ENCODE measurements at regions not wholly inside any gene's neighbourhood (a gene's known extent, or its start where the extent isn't known, plus 50 kb on each side); places are given as distances from the start of the nearest gene placed in this dataset.

DNA sequence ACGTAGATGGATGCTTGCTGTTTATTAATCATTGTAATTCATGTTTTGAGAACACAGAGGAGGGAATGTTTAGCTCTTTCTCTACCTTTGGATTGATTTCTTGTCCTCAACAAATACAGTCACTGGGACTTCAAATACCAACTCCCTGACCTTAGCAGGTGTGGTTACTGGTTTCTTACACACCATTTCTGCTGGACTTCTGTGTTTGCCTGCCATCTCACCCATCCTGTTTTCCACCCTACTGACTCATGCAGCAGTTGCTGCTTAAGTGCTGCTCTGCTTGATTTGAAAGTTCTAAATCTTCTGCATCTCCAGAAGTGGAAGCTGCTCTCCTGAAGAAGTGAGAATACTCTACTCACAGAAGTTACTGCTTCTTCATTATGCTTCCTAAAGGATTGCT, 170.3 kb downstream of the ZPLD1 start (continued):
- TF ChIP-seq, protein P1, sequence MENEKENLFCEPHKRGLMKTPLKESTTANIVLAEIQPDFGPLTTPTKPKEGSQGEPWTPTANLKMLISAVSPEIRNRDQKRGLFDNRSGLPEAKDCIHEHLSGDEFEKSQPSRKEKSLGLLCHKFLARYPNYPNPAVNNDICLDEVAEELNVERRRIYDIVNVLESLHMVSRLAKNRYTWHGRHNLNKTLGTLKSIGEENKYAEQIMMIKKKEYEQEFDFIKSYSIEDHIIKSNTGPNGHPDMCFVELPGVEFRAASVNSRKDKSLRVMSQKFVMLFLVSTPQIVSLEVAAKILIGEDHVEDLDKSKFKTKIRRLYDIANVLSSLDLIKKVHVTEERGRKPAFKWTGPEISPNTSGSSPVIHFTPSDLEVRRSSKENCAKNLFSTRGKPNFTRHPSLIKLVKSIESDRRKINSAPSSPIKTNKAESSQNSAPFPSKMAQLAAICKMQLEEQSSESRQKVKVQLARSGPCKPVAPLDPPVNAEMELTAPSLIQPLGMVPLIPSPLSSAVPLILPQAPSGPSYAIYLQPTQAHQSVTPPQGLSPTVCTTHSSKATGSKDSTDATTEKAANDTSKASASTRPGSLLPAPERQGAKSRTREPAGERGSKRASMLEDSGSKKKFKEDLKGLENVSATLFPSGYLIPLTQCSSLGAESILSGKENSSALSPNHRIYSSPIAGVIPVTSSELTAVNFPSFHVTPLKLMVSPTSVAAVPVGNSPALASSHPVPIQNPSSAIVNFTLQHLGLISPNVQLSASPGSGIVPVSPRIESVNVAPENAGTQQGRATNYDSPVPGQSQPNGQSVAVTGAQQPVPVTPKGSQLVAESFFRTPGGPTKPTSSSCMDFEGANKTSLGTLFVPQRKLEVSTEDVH (IDR thresholded peaks at IDR 0.05; ENCODE audit: low read depth, partially characterized antibody): no peak

DNA sequence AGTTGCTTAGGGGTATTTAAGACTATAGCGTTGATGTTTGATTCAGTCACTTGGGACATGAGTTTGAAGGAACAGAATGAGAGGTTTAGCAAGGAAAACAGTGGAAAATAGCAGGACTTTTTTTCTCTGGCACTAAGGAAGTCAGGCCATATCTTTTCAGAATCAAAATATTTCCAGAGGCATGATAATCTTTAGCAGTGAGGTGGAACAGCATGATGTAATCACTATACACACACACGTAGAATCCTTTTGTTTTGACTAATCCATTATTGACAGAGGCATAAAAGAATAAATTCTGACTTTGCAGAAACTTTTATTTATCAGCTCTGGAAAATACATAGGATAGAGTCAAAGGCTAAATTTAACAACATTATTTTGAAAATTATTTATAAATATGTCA, 174.1 kb downstream of the ZPLD1 start:
- no TSS peak for BruUV-seq (replicated peaks)
- no peak for DNase-seq (ENCODE audit: low read depth, low spot score)
- POLR2A ChIA-PET: no interaction called here

More for the DNA sequence above, 174.1 kb downstream of the ZPLD1 start:
- CTCF ChIA-PET: no interaction called here
- Histone ChIP-seq H3K27ac (ENCODE audit: control insufficient read depth, insufficient read depth) (no peak overlapping the region), H3K4me2 (ENCODE audit: control insufficient read depth, insufficient read depth) (no peak overlapping the region), H3K9ac (ENCODE audit: control insufficient read depth, insufficient read depth, low read length) (no peak overlapping the region), H3K36me3 (ENCODE audit: control insufficient read depth in 2 of 2, insufficient read depth in 2 of 2, low read length in 1 of 2) (no peaks in the 10 kb centered on the region), H3K9me3 (replicated peaks; ENCODE audit: control insufficient read depth, insufficient read depth, low read length) (no peaks in the 10 kb centered on the region), H3K27me3 (replicated peaks in 1 of 2; ENCODE audit: control insufficient read depth in 2 of 2, insufficient read depth in 2 of 2, low read length in 1 of 2) (no peaks in the 10 kb centered on the region), H3K4me3 (no peak overlapping the region), H4K20me1 (ENCODE audit: control insufficient read depth, insufficient read depth) (no peaks in the 10 kb centered on the region), H2AFZ (ENCODE audit: control insufficient read depth, low read depth, low read length) (no peak overlapping the region), H3K4me1 (ENCODE audit: control insufficient read depth, insufficient read depth, low read length) (no peaks in the 10 kb centered on the region), H3K79me2 (ENCODE audit: control insufficient read depth, insufficient read depth, low read length) (no peaks in the 10 kb centered on the region)
- ATAC-seq (no peak), FAIRE-seq (no peak)
- intact Hi-C loops (cut with micrococcal nuclease; ENCODE audit: unreplicated experiment): no loop called here
- TF ChIP-seq HDAC6 (IDR thresholded peaks at IDR 0.05; ENCODE audit: unreplicated experiment) (no peak), HCFC1 (IDR thresholded peaks at IDR 0.05; ENCODE audit: low read length) (no peak), CREM (IDR thresholded peaks at IDR 0.05; ENCODE audit: low read depth) (no peak), RCOR1 (conservative IDR thresholded peaks at IDR 0.05; ENCODE audit: low read depth, low read length) (no peak), BRCA1 (IDR thresholded peaks at IDR 0.05; ENCODE audit: low read depth, low read length) (no peak), MYC (IDR thresholded peaks at IDR 0.05; ENCODE audit: insufficient read depth, insufficient read length, insufficient replicate concordance, low read length, severe bottlenecking) (no peak), JUND (IDR thresholded peaks at IDR 0.05; ENCODE audit: low read depth, low read length) (no peak), IKZF1 (conservative IDR thresholded peaks at IDR 0.05) (no peak)
- TF ChIP-seq, protein P2, sequence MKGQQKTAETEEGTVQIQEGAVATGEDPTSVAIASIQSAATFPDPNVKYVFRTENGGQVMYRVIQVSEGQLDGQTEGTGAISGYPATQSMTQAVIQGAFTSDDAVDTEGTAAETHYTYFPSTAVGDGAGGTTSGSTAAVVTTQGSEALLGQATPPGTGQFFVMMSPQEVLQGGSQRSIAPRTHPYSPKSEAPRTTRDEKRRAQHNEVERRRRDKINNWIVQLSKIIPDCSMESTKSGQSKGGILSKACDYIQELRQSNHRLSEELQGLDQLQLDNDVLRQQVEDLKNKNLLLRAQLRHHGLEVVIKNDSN (IDR thresholded peaks at IDR 0.05; ENCODE audit: borderline replicate concordance, extremely low read length, insufficient read depth, low read depth, low read length): no peak
- 13% methylated on average over 2 of the region's 2 CpGs for WGBS (ENCODE audit: insufficient coverage, insufficient replicate concordance, low lambda C conversion rate, missing lambda C conversion rate)
- SMC1A ChIA-PET (ENCODE audit: uncharacterized antibody, unreplicated experiment): interaction anchor here (0.6 kb wide), 1 partner anchor 9 kb away, joined by 3 read pairs; no protein-coding TSS in a partner anchor
- RAD21 ChIA-PET (ENCODE audit: unreplicated experiment): no interaction called here
- in situ Hi-C loops (cut with MboI): no loop called here
